ENCODE measurements at regions not wholly inside any gene's neighbourhood (a gene's known extent, or its start where the extent isn't known, plus 50 kb on each side); places are given as distances from the start of the nearest gene placed in this dataset.

DNA sequence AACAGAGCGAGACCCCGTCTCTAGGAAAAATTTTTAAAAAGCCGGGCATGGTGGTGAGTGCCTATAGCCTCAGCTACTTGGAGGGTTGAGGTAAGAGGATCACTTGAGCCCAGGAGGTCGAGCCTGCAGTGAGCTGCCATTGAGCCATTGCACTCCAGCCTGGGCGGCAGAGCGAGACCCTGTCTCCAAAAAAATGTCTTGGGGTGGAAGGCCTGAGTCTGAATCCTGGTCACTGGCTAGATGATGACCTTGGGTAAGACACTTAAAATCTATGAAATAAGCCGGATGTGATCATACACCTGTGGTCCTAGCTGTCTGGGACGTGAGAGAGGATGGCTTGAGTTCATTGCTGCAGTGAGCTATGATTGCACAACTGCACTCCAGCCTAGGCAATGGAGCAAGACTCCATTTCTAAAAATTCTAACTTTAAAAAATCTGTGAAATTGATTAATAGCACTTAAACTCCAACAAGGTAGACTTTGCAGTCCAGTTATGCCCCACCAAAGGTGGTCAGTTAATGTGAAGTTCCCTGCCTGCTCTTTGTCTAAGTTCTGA is 157.3 kb upstream of the UMPS start:
- TF ChIP-seq, protein P1, sequence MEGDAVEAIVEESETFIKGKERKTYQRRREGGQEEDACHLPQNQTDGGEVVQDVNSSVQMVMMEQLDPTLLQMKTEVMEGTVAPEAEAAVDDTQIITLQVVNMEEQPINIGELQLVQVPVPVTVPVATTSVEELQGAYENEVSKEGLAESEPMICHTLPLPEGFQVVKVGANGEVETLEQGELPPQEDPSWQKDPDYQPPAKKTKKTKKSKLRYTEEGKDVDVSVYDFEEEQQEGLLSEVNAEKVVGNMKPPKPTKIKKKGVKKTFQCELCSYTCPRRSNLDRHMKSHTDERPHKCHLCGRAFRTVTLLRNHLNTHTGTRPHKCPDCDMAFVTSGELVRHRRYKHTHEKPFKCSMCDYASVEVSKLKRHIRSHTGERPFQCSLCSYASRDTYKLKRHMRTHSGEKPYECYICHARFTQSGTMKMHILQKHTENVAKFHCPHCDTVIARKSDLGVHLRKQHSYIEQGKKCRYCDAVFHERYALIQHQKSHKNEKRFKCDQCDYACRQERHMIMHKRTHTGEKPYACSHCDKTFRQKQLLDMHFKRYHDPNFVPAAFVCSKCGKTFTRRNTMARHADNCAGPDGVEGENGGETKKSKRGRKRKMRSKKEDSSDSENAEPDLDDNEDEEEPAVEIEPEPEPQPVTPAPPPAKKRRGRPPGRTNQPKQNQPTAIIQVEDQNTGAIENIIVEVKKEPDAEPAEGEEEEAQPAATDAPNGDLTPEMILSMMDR (conservative IDR thresholded peaks at IDR 0.05), result no peak
- no peak for TF ChIP-seq EZH2 (IDR thresholded peaks at IDR 0.05; ENCODE audit: low read depth)
